PFSK-1 (cell line): ENCODE measurements at regions not wholly inside any gene's neighbourhood (a gene's known extent, or its start where the extent isn't known, plus 50 kb on each side); places are given as distances from the start of the nearest gene placed in this dataset.

Experiments used
- FOXP2 ChIP-seq: optimal IDR thresholded peaks from 2 replicates; pipeline ENCODE3; 2011; ENCODE audit warnings: borderline replicate concordance, control low read depth, inconsistent platforms; ENCODE audit not compliant: insufficient read depth; ENCODE audit errors: extremely low read length, extremely low read depth
- POLR2AphosphoS5 ChIP-seq: IDR thresholded peaks from 2 replicates; pipeline ENCODE4 v1.6.1; 2012; ENCODE audit warnings: low read depth, mild to moderate bottlenecking, control low read depth, low read length, moderate library complexity
- SIN3A ChIP-seq: IDR thresholded peaks from 2 replicates; pipeline ENCODE4 v1.6.1; 2012; ENCODE audit warnings: mild to moderate bottlenecking, low read length, moderate library complexity, borderline replicate concordance; ENCODE audit not compliant: insufficient read depth
- TAF1 ChIP-seq: IDR thresholded peaks from 2 replicates; pipeline ENCODE4 v1.6.1; 2012; ENCODE audit warnings: low read length, control low read depth, borderline replicate concordance; ENCODE audit not compliant: insufficient read depth
- TF ChIP-seq, protein P1 (sequence below), 2 experiments: IDR thresholded peaks; 2 replicates each; pipeline versions ENCODE4 v1.6.1 to v1.8.0; 2011 to 2012; ENCODE audit warnings: low read depth in 2 of 2, low read length in 2 of 2, control low read depth in 1 of 2, inconsistent platforms in 1 of 2, mild to moderate bottlenecking in 1 of 2, moderate library complexity in 1 of 2; ENCODE audit not compliant: insufficient read depth in 1 of 2

- no peak for TF ChIP-seq FOXP2
Observed at GRCh38 chr10:10785627-10786026, 232.0 kb upstream of the CELF2 start.

DNA sequence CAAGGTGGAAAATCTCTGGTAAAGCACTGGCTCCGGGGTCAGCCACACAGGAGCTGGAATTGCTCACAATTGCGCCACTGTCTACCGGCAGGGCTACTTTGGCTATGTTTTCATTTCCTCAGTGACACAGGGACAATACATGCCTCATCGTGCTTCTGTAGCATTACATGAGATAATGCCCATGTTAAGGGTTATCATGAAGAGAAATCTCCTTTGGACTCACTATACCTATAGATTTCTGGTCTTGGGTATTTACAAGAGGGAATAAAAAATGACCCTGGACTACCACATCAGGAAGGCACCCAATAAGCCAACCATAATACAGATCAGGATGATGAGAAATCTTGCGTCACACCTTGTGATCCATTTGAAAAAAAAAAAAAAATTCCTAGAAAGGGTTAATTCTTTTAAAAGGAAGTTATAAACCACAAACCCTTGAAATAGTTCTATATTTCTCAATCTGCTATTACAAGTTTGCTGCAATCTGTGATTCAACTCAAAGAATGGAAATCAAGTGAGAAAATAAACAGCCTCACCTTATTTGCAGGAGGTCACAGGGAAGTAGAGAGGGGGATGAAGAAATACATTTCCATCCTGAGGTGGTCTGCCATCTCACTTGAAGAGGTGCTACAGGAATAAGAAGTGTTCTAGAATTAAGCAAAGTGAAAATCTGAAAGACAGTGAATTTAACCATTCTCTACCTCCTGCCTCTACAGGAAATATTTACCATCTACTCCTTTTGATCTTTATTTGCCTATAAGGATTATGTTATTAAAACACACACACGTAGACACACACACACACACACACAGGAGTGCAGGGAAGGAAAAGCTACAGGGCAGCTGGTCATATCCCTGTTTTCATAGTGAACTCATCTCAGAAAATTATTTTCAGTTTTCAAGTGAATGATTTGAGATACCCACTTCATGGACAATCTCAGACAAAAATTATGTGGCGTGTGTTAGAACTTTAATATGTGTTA, 231.3 kb upstream of the CELF2 start:
- TF ChIP-seq, protein P1, sequence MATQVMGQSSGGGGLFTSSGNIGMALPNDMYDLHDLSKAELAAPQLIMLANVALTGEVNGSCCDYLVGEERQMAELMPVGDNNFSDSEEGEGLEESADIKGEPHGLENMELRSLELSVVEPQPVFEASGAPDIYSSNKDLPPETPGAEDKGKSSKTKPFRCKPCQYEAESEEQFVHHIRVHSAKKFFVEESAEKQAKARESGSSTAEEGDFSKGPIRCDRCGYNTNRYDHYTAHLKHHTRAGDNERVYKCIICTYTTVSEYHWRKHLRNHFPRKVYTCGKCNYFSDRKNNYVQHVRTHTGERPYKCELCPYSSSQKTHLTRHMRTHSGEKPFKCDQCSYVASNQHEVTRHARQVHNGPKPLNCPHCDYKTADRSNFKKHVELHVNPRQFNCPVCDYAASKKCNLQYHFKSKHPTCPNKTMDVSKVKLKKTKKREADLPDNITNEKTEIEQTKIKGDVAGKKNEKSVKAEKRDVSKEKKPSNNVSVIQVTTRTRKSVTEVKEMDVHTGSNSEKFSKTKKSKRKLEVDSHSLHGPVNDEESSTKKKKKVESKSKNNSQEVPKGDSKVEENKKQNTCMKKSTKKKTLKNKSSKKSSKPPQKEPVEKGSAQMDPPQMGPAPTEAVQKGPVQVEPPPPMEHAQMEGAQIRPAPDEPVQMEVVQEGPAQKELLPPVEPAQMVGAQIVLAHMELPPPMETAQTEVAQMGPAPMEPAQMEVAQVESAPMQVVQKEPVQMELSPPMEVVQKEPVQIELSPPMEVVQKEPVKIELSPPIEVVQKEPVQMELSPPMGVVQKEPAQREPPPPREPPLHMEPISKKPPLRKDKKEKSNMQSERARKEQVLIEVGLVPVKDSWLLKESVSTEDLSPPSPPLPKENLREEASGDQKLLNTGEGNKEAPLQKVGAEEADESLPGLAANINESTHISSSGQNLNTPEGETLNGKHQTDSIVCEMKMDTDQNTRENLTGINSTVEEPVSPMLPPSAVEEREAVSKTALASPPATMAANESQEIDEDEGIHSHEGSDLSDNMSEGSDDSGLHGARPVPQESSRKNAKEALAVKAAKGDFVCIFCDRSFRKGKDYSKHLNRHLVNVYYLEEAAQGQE (IDR thresholded peaks at IDR 0.05; ENCODE audit: insufficient read depth in 1 of 2, low read depth in 2 of 2, low read length in 2 of 2) = no peak
- TF ChIP-seq POLR2AphosphoS5 (no peak), TAF1 (no peak), FOXP2 (no peak), SIN3A (no peak)

- TF ChIP-seq TAF1 = no peak
- no peak for TF ChIP-seq POLR2AphosphoS5
- TF ChIP-seq, protein P1 (IDR thresholded peaks at IDR 0.05; ENCODE audit: insufficient read depth in 1 of 2, low read depth in 2 of 2, low read length in 2 of 2) = no peak
- TF ChIP-seq FOXP2 = no peak
- no peak for TF ChIP-seq SIN3A
Observed at GRCh38 chr10:10787586-10787985, 230.1 kb upstream of the CELF2 start.

GRCh38 chr10:10788761-10789160, 228.9 kb upstream of the CELF2 start:
- TF ChIP-seq SIN3A = no peak
- TF ChIP-seq POLR2AphosphoS5 = no peak
- no peak for TF ChIP-seq TAF1
- TF ChIP-seq FOXP2 = no peak
- TF ChIP-seq, protein P1 (IDR thresholded peaks at IDR 0.05; ENCODE audit: insufficient read depth in 1 of 2, low read depth in 2 of 2, low read length in 2 of 2) = no peak

DNA sequence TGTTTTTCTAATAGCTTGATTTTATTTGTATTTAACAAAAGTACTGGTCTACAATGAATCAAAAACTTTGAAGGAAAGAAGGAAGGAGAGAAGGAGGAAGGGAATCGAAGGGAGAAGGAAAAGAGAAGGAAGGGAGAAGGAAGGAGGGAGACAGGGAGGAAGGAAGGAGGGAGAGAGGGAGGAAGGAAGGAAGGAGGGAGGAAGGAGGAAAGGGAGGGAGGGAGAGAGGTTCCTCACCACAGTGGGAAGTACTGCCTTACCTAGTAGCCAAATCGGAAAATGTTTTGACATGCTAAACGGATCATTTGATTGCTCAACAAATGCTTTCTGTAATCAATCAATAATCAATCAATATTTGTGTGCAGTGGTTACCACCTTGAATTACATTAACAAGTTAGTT, 225.8 kb upstream of the CELF2 start:
- TF ChIP-seq, protein P1 (IDR thresholded peaks at IDR 0.05; ENCODE audit: insufficient read depth in 1 of 2, low read depth in 2 of 2, low read length in 2 of 2) = no peak
